ENCODE measurements at regions not wholly inside any gene's neighbourhood (a gene's known extent, or its start where the extent isn't known, plus 50 kb on each side); places are given as distances from the start of the nearest gene placed in this dataset.

GRCh38 chr11:70806461-70807194, 408.3 kb downstream of the CTTN start:
- no peak for DNase-seq

GRCh38 chr11:70807195-70807543, 408.8 kb downstream of the CTTN start:
- DNase-seq = no peak

GRCh38 chr11:70808686-70809375, 410.5 kb downstream of the CTTN start:
- no peak for DNase-seq

GRCh38 chr11:70810133-70810532, 411.8 kb downstream of the CTTN start:
- DNase-seq = no peak

GRCh38 chr11:70810681-70811080, 412.4 kb downstream of the CTTN start:
- no peak for DNase-seq

GRCh38 chr11:70811483-70811882, 413.2 kb downstream of the CTTN start:
- DNase-seq = no peak

GRCh38 chr11:70811915-70812314, 413.6 kb downstream of the CTTN start:
- no peak for DNase-seq

GRCh38 chr11:70812472-70812871, 414.1 kb downstream of the CTTN start:
- DNase-seq = no peak

- DNase-seq = no peak
These were observed 415.3 kb downstream of the CTTN start for GRCh38 chr11:70813651-70814050.

GRCh38 chr11:70815485-70815832, 417.1 kb downstream of the CTTN start:
- no peak for DNase-seq

- no peak for DNase-seq
These were observed 417.9 kb downstream of the CTTN start for GRCh38 chr11:70816156-70816678.

- no peak for DNase-seq
These were observed 420.0 kb downstream of the CTTN start for GRCh38 chr11:70818351-70818750.

GRCh38 chr11:70819022-70819421, 420.7 kb downstream of the CTTN start:
- no peak for DNase-seq

GRCh38 chr11:70820311-70820710, 422.0 kb downstream of the CTTN start:
- DNase-seq = no peak

- no peak for DNase-seq
These were observed 422.4 kb downstream of the CTTN start for GRCh38 chr11:70820712-70821111.

GRCh38 chr11:70823771-70824170, 425.4 kb downstream of the CTTN start:
- DNase-seq = no peak

GRCh38 chr11:70824605-70825245, 426.4 kb downstream of the CTTN start:
- DNase-seq = no peak

- DNase-seq = no peak
These were observed 426.4 kb downstream of the SHANK2 start for GRCh38 chr11:70825893-70826540.

- no peak for DNase-seq
These were observed 425.6 kb downstream of the SHANK2 start for GRCh38 chr11:70826541-70827335.

- DNase-seq = no peak
These were observed 423.7 kb downstream of the SHANK2 start for GRCh38 chr11:70828593-70829082.

- no peak for DNase-seq
These were observed 423.1 kb downstream of the SHANK2 start for GRCh38 chr11:70829134-70829885.

Measured in fibroblast of skin of back (primary cell).